Naive thymus-derived CD4-positive, alpha-beta T cell (primary cell): ENCODE measurements at regions not wholly inside any gene's neighbourhood (a gene's known extent, or its start where the extent isn't known, plus 50 kb on each side); places are given as distances from the start of the nearest gene placed in this dataset.

Experiments used
- ATAC-seq: fragments of 150-1000 bp; cut with Tn5 transposase; 2 replicates; pipeline ENCODE4 v1.10.0; 2021; ENCODE audit warnings: mild to moderate bottlenecking, moderate library complexity
- CTCF ChIA-PET: fragments of 350-600 bp; sonication (Branson Sonifier 250); formaldehyde crosslinking; loops from one replicate; lab custom pipeline; 2021; ENCODE audit warnings: antibody characterized with exemption; lab: Charles Lee
- POLR2A ChIA-PET: fragments of 350-600 bp; sonication (Branson Sonifier 250); formaldehyde crosslinking; loops from one replicate; lab custom pipeline; 2021; ENCODE audit warnings: antibody characterized with exemption, inconsistent platforms; lab: Charles Lee
- DNase-seq, 9 donors: peaks; one replicate each; pipeline versions ENCODE4 v3.0.0 to v3.0.0-alpha.2; 2020 to 2022; ENCODE audit warnings: mixed read lengths in 1 of 9
- H3K27ac ChIP-seq: one replicate; pipeline ENCODE4 v1.7.0; 2013; ENCODE audit warnings: mild to moderate bottlenecking, low read depth, low read length, moderate library complexity
- H3K27me3 ChIP-seq, 2 donors: one replicate each; pipeline ENCODE4 v1.7.0; 2013; ENCODE audit warnings: low read length in 2 of 2, mild to moderate bottlenecking in 2 of 2, moderate library complexity in 2 of 2; ENCODE audit not compliant: control insufficient read depth in 2 of 2, insufficient read depth in 2 of 2
- H3K36me3 ChIP-seq, 3 experiments: 1 replicate in 2 of 3; 2 replicates in 1 of 3; pipeline ENCODE4 v1.7.0; 2013; ENCODE audit warnings: low read length in 3 of 3, mild to moderate bottlenecking in 3 of 3, moderate library complexity in 1 of 3; ENCODE audit not compliant: insufficient read depth in 3 of 3, control insufficient read depth in 2 of 3
- H3K4me1 ChIP-seq, 2 donors: one replicate each; pipeline ENCODE4 v1.7.0; 2013; ENCODE audit warnings: low read length in 2 of 2, mild to moderate bottlenecking in 2 of 2, moderate library complexity in 1 of 2; ENCODE audit not compliant: control insufficient read depth in 2 of 2, insufficient read depth in 2 of 2
- H3K4me3 ChIP-seq: 2 replicates; pipeline ENCODE4 v1.7.0; 2013; ENCODE audit warnings: mild to moderate bottlenecking, low read length
- H3K9me3 ChIP-seq, 3 experiments: 1 replicate in 2 of 3; 2 replicates in 1 of 3; pipeline ENCODE4 v1.7.0; 2013; ENCODE audit warnings: low read length in 3 of 3; ENCODE audit not compliant: control insufficient read depth in 2 of 3
- H3K27ac Mint-ChIP-seq, 9 donors: one replicate each; pipeline ENCODE4 v1.8.0; 2020 to 2022; ENCODE audit warnings: mixed read lengths in 9 of 9, mild to moderate bottlenecking in 8 of 9, moderate library complexity in 5 of 9, inconsistent platforms in 2 of 9
- H3K27me3 Mint-ChIP-seq, 5 donors: one replicate each; pipeline ENCODE4 v1.8.0; 2021 to 2022; ENCODE audit warnings: mixed read lengths in 5 of 5, mild to moderate bottlenecking in 1 of 5
- H3K36me3 Mint-ChIP-seq, 5 donors: one replicate each; pipeline ENCODE4 v1.8.0; 2020 to 2022; ENCODE audit warnings: mixed read lengths in 5 of 5, mild to moderate bottlenecking in 3 of 5, inconsistent platforms in 1 of 5
- H3K4me1 Mint-ChIP-seq, 7 donors: one replicate each; pipeline ENCODE4 v1.8.0; 2020 to 2022; ENCODE audit warnings: mixed read lengths in 7 of 7, mild to moderate bottlenecking in 3 of 7, inconsistent platforms in 1 of 7
- H3K4me3 Mint-ChIP-seq, 10 donors: one replicate each; pipeline ENCODE4 v1.8.0; 2020 to 2022; ENCODE audit warnings: mild to moderate bottlenecking in 10 of 10, mixed read lengths in 10 of 10, moderate library complexity in 6 of 10, inconsistent platforms in 2 of 10
- H3K9me3 Mint-ChIP-seq, 11 donors: one replicate each; pipeline ENCODE4 v1.8.0; 2020 to 2022; ENCODE audit warnings: mixed read lengths in 11 of 11, mild to moderate bottlenecking in 4 of 11, inconsistent platforms in 1 of 11, moderate library complexity in 1 of 11
- intact Hi-C, 2 donors: fragments of 100-400 bp; cut with micrococcal nuclease; formaldehyde crosslinking; loops; one replicate each; pipeline ENCODE4 v1.15.1; 2023

GRCh38 chr12:13924286-13924685, 57.1 kb downstream of the GRIN2B start:
- DNase-seq (no peak), ATAC-seq (no peak)
- H3K4me1 Mint-ChIP-seq = no peaks in the 10 kb centered on the region
- H3K36me3 Mint-ChIP-seq = peaks cover 0 to 5% (median 0%) of the 10 kb centered on the region in 5 donors
- intact Hi-C loops = no loop called here
- Histone ChIP-seq H3K27me3 (no peaks in the 10 kb centered on the region), H3K4me1 (no peaks in the 10 kb centered on the region), H3K9me3 (no peaks in the 10 kb centered on the region), H3K27ac (no peak overlapping the region), H3K4me3 (no peak overlapping the region), H3K36me3 (no peaks in the 10 kb centered on the region)
- ChIA-PET CTCF (no interaction called here), POLR2A (no interaction called here)
- no peak overlapping the region for H3K27ac Mint-ChIP-seq
- H3K27me3 Mint-ChIP-seq = peaks cover 0 to 26% (median 13%) of the 10 kb centered on the region in 5 donors
- H3K9me3 Mint-ChIP-seq = peaks cover 0 to 6% (median 0%) of the 10 kb centered on the region in 11 donors
- no peak overlapping the region for H3K4me3 Mint-ChIP-seq

GRCh38 chr12:13918897-13919296, 62.5 kb downstream of the GRIN2B start:
- Histone ChIP-seq H3K4me1 (no peaks in the 10 kb centered on the region), H3K4me3 (no peak overlapping the region), H3K36me3 (no peaks in the 10 kb centered on the region), H3K9me3 (no peaks in the 10 kb centered on the region), H3K27ac (no peak overlapping the region), H3K27me3 (no peaks in the 10 kb centered on the region)
- H3K4me3 Mint-ChIP-seq = no peak overlapping the region
- H3K4me1 Mint-ChIP-seq = no peaks in the 10 kb centered on the region
- no peak for ATAC-seq
- no peak for DNase-seq
- no peaks in the 10 kb centered on the region for H3K36me3 Mint-ChIP-seq
- H3K27me3 Mint-ChIP-seq = peaks cover 0 to 23% (median 8%) of the 10 kb centered on the region in 5 donors
- intact Hi-C loops = no loop called here
- CTCF ChIA-PET = no interaction called here
- H3K27ac Mint-ChIP-seq = no peak overlapping the region
- H3K9me3 Mint-ChIP-seq = peaks cover 0 to 7% (median 0%) of the 10 kb centered on the region in 11 donors
- POLR2A ChIA-PET = no interaction called here

GRCh38 chr12:13915096-13915495, 66.3 kb downstream of the GRIN2B start:
- POLR2A ChIA-PET = no interaction called here
- Mint-ChIP-seq H3K36me3 (no peaks in the 10 kb centered on the region), H3K27ac (no peak overlapping the region), H3K4me3 (no peak overlapping the region), H3K27me3 (peaks cover 0 to 29% (median 8%) of the 10 kb centered on the region in 5 donors), H3K4me1 (no peaks in the 10 kb centered on the region), H3K9me3 (peaks cover 0 to 9% (median 0%) of the 10 kb centered on the region in 11 donors)
- Histone ChIP-seq H3K4me3 (no peak overlapping the region), H3K4me1 (no peaks in the 10 kb centered on the region), H3K27me3 (no peaks in the 10 kb centered on the region), H3K9me3 (no peaks in the 10 kb centered on the region), H3K27ac (no peak overlapping the region), H3K36me3 (no peaks in the 10 kb centered on the region)
- intact Hi-C loops = no loop called here
- CTCF ChIA-PET = no interaction called here
- no peak for ATAC-seq
- DNase-seq = no peak

GRCh38 chr12:13913371-13913770, 68.0 kb downstream of the GRIN2B start:
- Mint-ChIP-seq H3K4me1 (no peaks in the 10 kb centered on the region), H3K4me3 (no peak overlapping the region), H3K36me3 (no peaks in the 10 kb centered on the region), H3K27me3 (peaks cover 0 to 18% (median 4%) of the 10 kb centered on the region in 5 donors), H3K9me3 (peaks cover 0 to 9% (median 0%) of the 10 kb centered on the region in 11 donors), H3K27ac (no peak overlapping the region)
- Histone ChIP-seq H3K4me3 (no peak overlapping the region), H3K27me3 (no peaks in the 10 kb centered on the region), H3K27ac (no peak overlapping the region), H3K36me3 (no peaks in the 10 kb centered on the region), H3K4me1 (no peaks in the 10 kb centered on the region), H3K9me3 (no peaks in the 10 kb centered on the region)
- ATAC-seq (no peak), DNase-seq (no peak)
- CTCF ChIA-PET = no interaction called here
- intact Hi-C loops = no loop called here
- POLR2A ChIA-PET = no interaction called here

- H3K27me3 ChIP-seq = no peaks in the 10 kb centered on the region
- Mint-ChIP-seq H3K36me3 (no peaks in the 10 kb centered on the region), H3K27ac (no peak overlapping the region), H3K27me3 (peaks cover 0 to 27% (median 6%) of the 10 kb centered on the region in 5 donors), H3K4me3 (no peak overlapping the region), H3K4me1 (no peaks in the 10 kb centered on the region), H3K9me3 (peaks cover 0 to 9% (median 0%) of the 10 kb centered on the region in 11 donors)
- no peak overlapping the region for H3K4me3 ChIP-seq
- ATAC-seq = no peak
- no peaks in the 10 kb centered on the region for H3K4me1 ChIP-seq
- ChIA-PET POLR2A (no interaction called here), CTCF (no interaction called here)
- H3K9me3 ChIP-seq = no peaks in the 10 kb centered on the region
- intact Hi-C loops = no loop called here
- DNase-seq = no peak
- H3K36me3 ChIP-seq = no peaks in the 10 kb centered on the region
- H3K27ac ChIP-seq = no peak overlapping the region
These were observed 69.4 kb downstream of the GRIN2B start for GRCh38 chr12:13911756-13912554.

GRCh38 chr12:13905794-13906193, 75.6 kb downstream of the GRIN2B start:
- Histone ChIP-seq H3K4me3 (no peak overlapping the region), H3K27me3 (peaks cover 0 to 3% of the 10 kb centered on the region in 2 donors), H3K9me3 (no peaks in the 10 kb centered on the region), H3K36me3 (no peaks in the 10 kb centered on the region), H3K27ac (no peak overlapping the region), H3K4me1 (no peaks in the 10 kb centered on the region)
- no peak for ATAC-seq
- POLR2A ChIA-PET = interaction anchor here (0.7 kb wide), 1 partner anchor 77 kb away, joined by 3 read pairs; no protein-coding TSS in a partner anchor
- H3K36me3 Mint-ChIP-seq = peaks cover 0 to 6% (median 0%) of the 10 kb centered on the region in 5 donors
- CTCF ChIA-PET = no interaction called here
- H3K27me3 Mint-ChIP-seq = peaks cover 0 to 16% (median 5%) of the 10 kb centered on the region in 5 donors
- no peaks in the 10 kb centered on the region for H3K4me1 Mint-ChIP-seq
- intact Hi-C loops = no loop called here
- H3K4me3 Mint-ChIP-seq = no peak overlapping the region
- H3K9me3 Mint-ChIP-seq = peaks cover 0 to 17% (median 7%) of the 10 kb centered on the region in 11 donors
- no peak overlapping the region for H3K27ac Mint-ChIP-seq
- DNase-seq = no peak

GRCh38 chr12:13900718-13901117, 80.7 kb downstream of the GRIN2B start:
- H3K27me3 Mint-ChIP-seq = peaks cover 0 to 5% (median 0%) of the 10 kb centered on the region in 5 donors
- no peaks in the 10 kb centered on the region for H3K9me3 ChIP-seq
- peaks cover 0 to 3% of the 10 kb centered on the region in 2 donors for H3K27me3 ChIP-seq
- CTCF ChIA-PET = no interaction called here
- H3K27ac Mint-ChIP-seq = no peak overlapping the region
- DNase-seq (no peak), ATAC-seq (no peak)
- no peak overlapping the region for H3K4me3 Mint-ChIP-seq
- peaks cover 0 to 12% (median 5%) of the 10 kb centered on the region in 11 donors for H3K9me3 Mint-ChIP-seq
- no peaks in the 10 kb centered on the region for H3K4me1 Mint-ChIP-seq
- H3K4me3 ChIP-seq = no peak overlapping the region
- no peak overlapping the region for H3K27ac ChIP-seq
- no peaks in the 10 kb centered on the region for H3K4me1 ChIP-seq
- intact Hi-C loops = no loop called here
- no peaks in the 10 kb centered on the region for H3K36me3 ChIP-seq
- POLR2A ChIA-PET = no interaction called here
- H3K36me3 Mint-ChIP-seq = peaks cover 0 to 6% (median 0%) of the 10 kb centered on the region in 5 donors
